Ovary (tissue), 3 donors: ENCODE measurements at regions not wholly inside any gene's neighbourhood (a gene's known extent, or its start where the extent isn't known, plus 50 kb on each side); places are given as distances from the start of the nearest gene placed in this dataset.

Experiments
- POLR2A ChIP-seq: fragments of 450-650 bp; IDR thresholded peaks from one replicate; pipeline ENCODE4 v1.6.1; 2017; ENCODE audit warnings: antibody characterized with exemption, mild to moderate bottlenecking, moderate library complexity
- TF ChIP-seq, protein P1 (sequence below), 3 donors: fragments of 450-650 bp in 2 of 3; fragments of 200-600 bp in 1 of 3; IDR thresholded peaks; one replicate each; pipeline versions ENCODE4 v1.5.1 to v1.8.0; 2016 to 2022; ENCODE audit warnings: antibody characterized with exemption in 3 of 3, mild to moderate bottlenecking in 1 of 3
- donor health status: DM: no; HTN: no; CAD: no.

GRCh38 chr7:50156706-50157105 is 63.7 kb upstream of the ZPBP start:
- TF ChIP-seq, protein P1, sequence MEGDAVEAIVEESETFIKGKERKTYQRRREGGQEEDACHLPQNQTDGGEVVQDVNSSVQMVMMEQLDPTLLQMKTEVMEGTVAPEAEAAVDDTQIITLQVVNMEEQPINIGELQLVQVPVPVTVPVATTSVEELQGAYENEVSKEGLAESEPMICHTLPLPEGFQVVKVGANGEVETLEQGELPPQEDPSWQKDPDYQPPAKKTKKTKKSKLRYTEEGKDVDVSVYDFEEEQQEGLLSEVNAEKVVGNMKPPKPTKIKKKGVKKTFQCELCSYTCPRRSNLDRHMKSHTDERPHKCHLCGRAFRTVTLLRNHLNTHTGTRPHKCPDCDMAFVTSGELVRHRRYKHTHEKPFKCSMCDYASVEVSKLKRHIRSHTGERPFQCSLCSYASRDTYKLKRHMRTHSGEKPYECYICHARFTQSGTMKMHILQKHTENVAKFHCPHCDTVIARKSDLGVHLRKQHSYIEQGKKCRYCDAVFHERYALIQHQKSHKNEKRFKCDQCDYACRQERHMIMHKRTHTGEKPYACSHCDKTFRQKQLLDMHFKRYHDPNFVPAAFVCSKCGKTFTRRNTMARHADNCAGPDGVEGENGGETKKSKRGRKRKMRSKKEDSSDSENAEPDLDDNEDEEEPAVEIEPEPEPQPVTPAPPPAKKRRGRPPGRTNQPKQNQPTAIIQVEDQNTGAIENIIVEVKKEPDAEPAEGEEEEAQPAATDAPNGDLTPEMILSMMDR (IDR thresholded peaks at IDR 0.05), result no peak
- TF ChIP-seq POLR2A, result no peak
